ENCODE measurements at regions not wholly inside any gene's neighbourhood (a gene's known extent, or its start where the extent isn't known, plus 50 kb on each side); places are given as distances from the start of the nearest gene placed in this dataset.

GRCh38 chr11:123378096-123378495 is 52.0 kb upstream of the GRAMD1B start:
- DNase-seq (ENCODE audit: low read depth) = no peak
- no peak overlapping the region for H3K4me3 ChIP-seq (ENCODE audit: low read depth, low read length)

GRCh38 chr11:123377355-123377754 is 52.7 kb upstream of the GRAMD1B start:
- no peak for DNase-seq (ENCODE audit: low read depth)
- no peak overlapping the region for H3K4me3 ChIP-seq (ENCODE audit: low read depth, low read length)

- DNase-seq (ENCODE audit: low read depth) = no peak
- H3K4me3 ChIP-seq (ENCODE audit: low read depth, low read length) = no peak overlapping the region
Measured at GRCh38 chr11:123375832-123376231, 54.2 kb upstream of the GRAMD1B start.

- DNase-seq (ENCODE audit: low read depth) = no peak
- no peak overlapping the region for H3K4me3 ChIP-seq (ENCODE audit: low read depth, low read length)
Measured at GRCh38 chr11:123374622-123374968, 55.5 kb upstream of the GRAMD1B start.

GRCh38 chr11:123373754-123374621 is 56.1 kb upstream of the GRAMD1B start:
- H3K4me3 ChIP-seq (ENCODE audit: low read depth, low read length) = no peak overlapping the region
- DNase-seq (ENCODE audit: low read depth) = no peak

- no peak overlapping the region for H3K4me3 ChIP-seq (ENCODE audit: low read depth, low read length)
- DNase-seq (ENCODE audit: low read depth) = no peak
Measured at GRCh38 chr11:123371506-123372297, 58.4 kb upstream of the GRAMD1B start.

GRCh38 chr11:123366924-123367323 is 63.1 kb upstream of the GRAMD1B start:
- no peak overlapping the region for H3K4me3 ChIP-seq (ENCODE audit: low read depth, low read length)

GRCh38 chr11:123365955-123366354 is 64.1 kb upstream of the GRAMD1B start:
- no peak for DNase-seq (ENCODE audit: low read depth)
- no peak overlapping the region for H3K4me3 ChIP-seq (ENCODE audit: low read depth, low read length)

More at GRCh38 chr11:123366924-123367323, 63.1 kb upstream of the GRAMD1B start:
- DNase-seq (ENCODE audit: low read depth) = no peak

- no peak for DNase-seq (ENCODE audit: low read depth)
Measured at GRCh38 chr11:123364080-123364479, 66.0 kb upstream of the GRAMD1B start.

GRCh38 chr11:123363556-123363955 is 66.5 kb upstream of the GRAMD1B start:
- H3K4me3 ChIP-seq (ENCODE audit: low read depth, low read length) = no peak overlapping the region
- DNase-seq (ENCODE audit: low read depth) = no peak

More at GRCh38 chr11:123364080-123364479, 66.0 kb upstream of the GRAMD1B start:
- H3K4me3 ChIP-seq (ENCODE audit: low read depth, low read length) = no peak overlapping the region

- no peak for DNase-seq (ENCODE audit: low read depth)
- no peak overlapping the region for H3K4me3 ChIP-seq (ENCODE audit: low read depth, low read length)
Measured at GRCh38 chr11:123362941-123363340, 67.1 kb upstream of the GRAMD1B start.

- DNase-seq (ENCODE audit: low read depth) = no peak
- no peak overlapping the region for H3K4me3 ChIP-seq (ENCODE audit: low read depth, low read length)
Measured at GRCh38 chr11:123362186-123362585, 67.9 kb upstream of the GRAMD1B start.

- DNase-seq (ENCODE audit: low read depth) = no peak
- no peak overlapping the region for H3K4me3 ChIP-seq (ENCODE audit: low read depth, low read length)
Measured at GRCh38 chr11:123361110-123361509, 69.0 kb upstream of the GRAMD1B start.

- DNase-seq (ENCODE audit: low read depth) = no peak
- H3K4me3 ChIP-seq (ENCODE audit: low read depth, low read length) = no peak overlapping the region
Measured at GRCh38 chr11:123360267-123360936, 69.7 kb upstream of the GRAMD1B start.

GRCh38 chr11:123357990-123358827 is 71.9 kb upstream of the GRAMD1B start:
- peak overlapping the region; percentile 37 for H3K4me3 ChIP-seq (ENCODE audit: low read depth, low read length)
- DNase-seq (ENCODE audit: low read depth) = no peak

- no peak for DNase-seq (ENCODE audit: low read depth)
- H3K4me3 ChIP-seq (ENCODE audit: low read depth, low read length) = no peak overlapping the region
Measured at GRCh38 chr11:123357353-123357989, 72.6 kb upstream of the GRAMD1B start.

- H3K4me3 ChIP-seq (ENCODE audit: low read depth, low read length) = no peak overlapping the region
- DNase-seq (ENCODE audit: low read depth) = no peak
Measured at GRCh38 chr11:123356539-123356938, 73.5 kb upstream of the GRAMD1B start.

- DNase-seq (ENCODE audit: low read depth) = no peak
- H3K4me3 ChIP-seq (ENCODE audit: low read depth, low read length) = no peak overlapping the region
Measured at GRCh38 chr11:123354371-123354975, 75.6 kb upstream of the GRAMD1B start.
